ENCODE measurements at regions not wholly inside any gene's neighbourhood (a gene's known extent, or its start where the extent isn't known, plus 50 kb on each side); places are given as distances from the start of the nearest gene placed in this dataset.

- no peak for DNase-seq (ENCODE audit: extremely low spot score)
- CTCF ChIA-PET: interaction anchor here (1.0 to 4.0 kb wide), 3 partner anchors 10 to 16 kb away, joined by 3 to 20 read pairs (median 3); no protein-coding TSS in a partner anchor
- no peak for TF ChIP-seq CTCF (IDR thresholded peaks at IDR 0.05; ENCODE audit: control extremely low read depth, extremely low read depth, low read depth, missing control alignments)
Measured at GRCh38 chr3:153958635-153959595, 162.3 kb upstream of the ARHGEF26 start.

DNA sequence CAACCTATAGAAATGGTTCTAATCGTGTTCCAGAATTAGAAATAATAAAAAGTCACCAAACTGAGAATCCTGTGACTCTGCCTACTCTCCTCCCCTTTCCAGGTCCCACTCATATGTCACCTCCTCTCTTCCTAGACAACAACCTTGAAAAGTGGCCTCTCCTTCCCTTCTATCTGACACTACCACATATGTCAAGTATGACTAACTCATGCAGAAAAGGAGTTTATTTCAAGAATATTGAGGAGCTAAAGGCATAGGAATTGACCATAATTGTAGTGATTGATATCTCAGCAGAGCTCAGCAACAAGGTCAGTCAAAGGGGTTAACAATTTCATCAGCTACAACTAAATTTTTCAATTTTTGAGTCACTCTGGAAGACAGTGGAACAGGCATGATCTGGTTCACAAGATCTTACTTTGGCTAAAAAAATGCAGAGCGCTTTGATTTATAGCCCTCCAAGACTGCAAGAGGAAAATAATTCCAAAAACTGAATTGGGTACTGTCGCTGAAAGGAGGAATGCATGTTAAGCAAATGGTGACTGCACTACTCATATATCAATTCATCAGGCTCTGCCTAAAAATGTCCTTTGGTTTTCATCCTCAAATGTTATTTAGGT is 160.6 kb upstream of the ARHGEF26 start:
- ChIA-PET CTCF (interaction anchor here (0.7 to 4.0 kb wide), 2 partner anchors 9 to 16 kb away, joined by 3 to 20 read pairs; no protein-coding TSS in a partner anchor), POLR2A (no interaction called here)
- TF ChIP-seq CTCF (IDR thresholded peaks at IDR 0.05; ENCODE audit: control extremely low read depth, extremely low read depth, low read depth, missing control alignments): no peak
- no peak for DNase-seq (ENCODE audit: extremely low spot score)

More at GRCh38 chr3:153958635-153959595, 162.3 kb upstream of the ARHGEF26 start:
- POLR2A ChIA-PET: no interaction called here

DNA sequence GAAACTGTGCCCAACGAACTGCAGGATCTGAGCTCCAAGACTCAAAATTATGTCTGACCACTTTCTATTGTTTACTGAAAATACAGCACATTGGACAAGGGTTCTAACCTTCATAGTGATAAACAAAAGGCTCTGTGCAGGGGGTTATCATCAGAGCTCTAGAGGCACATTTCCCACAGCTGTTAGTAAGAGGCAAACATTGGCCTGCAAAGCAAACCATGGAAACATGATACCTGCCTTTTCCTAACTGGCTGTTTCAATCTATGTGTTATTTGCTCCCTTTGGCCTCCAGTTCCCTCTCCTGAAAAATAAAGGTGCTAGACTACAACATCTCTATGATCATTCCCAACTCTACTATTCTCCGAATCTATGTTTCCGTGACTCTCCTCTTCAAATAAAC is 159.7 kb upstream of the ARHGEF26 start:
- ChIA-PET POLR2A (no interaction called here), CTCF (interaction anchor here (1.0 to 4.0 kb wide), 2 partner anchors 8 to 9 kb away, joined by 3 to 20 read pairs; no protein-coding TSS in a partner anchor)
- no peak for DNase-seq (ENCODE audit: extremely low spot score)
- no peak for TF ChIP-seq CTCF (IDR thresholded peaks at IDR 0.05; ENCODE audit: control extremely low read depth, extremely low read depth, low read depth, missing control alignments)

DNA sequence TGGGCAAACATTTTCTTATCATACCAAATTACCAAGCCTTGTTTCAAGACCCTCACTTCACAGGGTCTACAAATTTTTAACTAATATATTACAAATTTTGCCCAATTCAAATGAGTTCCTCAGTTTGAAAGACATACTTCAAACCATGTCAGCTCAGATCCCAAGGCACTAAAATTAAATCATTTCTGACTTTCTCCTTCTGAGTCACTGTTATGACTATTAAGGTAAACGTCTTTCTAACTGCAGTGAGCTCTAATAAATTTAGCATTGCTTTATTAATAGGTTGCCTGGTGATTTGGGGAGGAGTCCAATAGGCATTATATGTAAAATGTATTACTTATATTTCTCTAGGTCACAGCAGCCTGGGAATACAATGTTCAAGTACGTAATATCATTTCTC is 158.2 kb upstream of the ARHGEF26 start:
- DNase-seq (ENCODE audit: extremely low spot score): no peak
- no peak for TF ChIP-seq CTCF (IDR thresholded peaks at IDR 0.05; ENCODE audit: control extremely low read depth, extremely low read depth, low read depth, missing control alignments)
- CTCF ChIA-PET: no interaction called here
- POLR2A ChIA-PET: no interaction called here

DNA sequence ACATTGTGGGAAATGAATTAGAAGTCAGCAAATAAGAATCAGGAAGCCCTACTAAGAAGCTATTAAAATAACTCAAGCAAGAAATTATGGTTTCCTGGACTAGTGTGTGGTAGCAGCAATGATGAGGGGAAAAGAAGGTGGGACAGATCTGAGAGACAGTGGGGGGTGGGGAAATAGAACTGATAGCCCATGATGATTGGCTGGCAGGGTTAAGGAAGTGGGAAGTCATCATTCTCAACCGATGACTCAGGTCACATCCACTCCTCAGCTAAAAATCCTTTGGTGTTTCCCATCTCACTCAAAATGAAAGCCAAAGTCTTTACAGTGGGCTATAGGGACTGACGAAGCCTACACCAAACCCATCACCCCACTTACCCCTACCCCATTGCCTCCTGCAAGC is 153.9 kb upstream of the ARHGEF26 start:
- DNase-seq (ENCODE audit: extremely low spot score): no peak
- POLR2A ChIA-PET: no interaction called here
- TF ChIP-seq CTCF (IDR thresholded peaks at IDR 0.05; ENCODE audit: control extremely low read depth, extremely low read depth, low read depth, missing control alignments): no peak
- CTCF ChIA-PET: interaction anchor here (1.0 kb wide), 1 partner anchor 43 kb away, joined by 3 read pairs; no protein-coding TSS in a partner anchor

DNA sequence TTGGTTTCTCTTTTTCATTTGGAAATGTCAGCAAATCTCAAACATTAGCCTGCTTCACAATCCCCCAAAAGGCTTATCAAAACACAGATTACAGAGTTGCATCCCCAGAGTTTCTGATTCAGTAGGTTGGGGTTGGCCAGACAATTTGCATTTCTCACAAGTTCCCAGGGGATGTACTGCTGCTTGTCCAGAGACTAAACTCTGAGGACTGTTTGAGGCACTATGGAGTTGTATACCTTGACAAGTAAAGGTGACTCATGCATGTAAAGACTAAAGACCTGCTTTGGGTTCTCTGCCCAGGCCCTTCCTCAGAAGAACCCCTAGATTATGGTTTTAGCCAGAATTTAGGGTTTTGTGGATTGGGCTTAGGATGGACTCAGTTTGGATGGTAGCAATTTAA is 151.1 kb upstream of the ARHGEF26 start:
- no peak for DNase-seq (ENCODE audit: extremely low spot score)
- TF ChIP-seq CTCF (IDR thresholded peaks at IDR 0.05; ENCODE audit: control extremely low read depth, extremely low read depth, low read depth, missing control alignments): no peak
- ChIA-PET POLR2A (no interaction called here), CTCF (interaction anchor here (0.8 to 3.2 kb wide), 4 partner anchors 9 to 943 kb away, joined by 3 to 20 read pairs (median 4); no protein-coding TSS in a partner anchor)
